AG09319 (cell line): ENCODE measurements at regions not wholly inside any gene's neighbourhood (a gene's known extent, or its start where the extent isn't known, plus 50 kb on each side); places are given as distances from the start of the nearest gene placed in this dataset.

Experiments
- DNase-seq: peaks from one replicate; pipeline ENCODE4 v3.0.0-alpha.2; 2010; ENCODE audit warnings: low read depth; ENCODE audit errors: extremely low read depth
- CTCF ChIP-seq: IDR thresholded peaks from 2 replicates; pipeline ENCODE4 v1.5.1; 2011; ENCODE audit warnings: low read depth, mild to moderate bottlenecking, inconsistent platforms, low read length, moderate library complexity

DNA sequence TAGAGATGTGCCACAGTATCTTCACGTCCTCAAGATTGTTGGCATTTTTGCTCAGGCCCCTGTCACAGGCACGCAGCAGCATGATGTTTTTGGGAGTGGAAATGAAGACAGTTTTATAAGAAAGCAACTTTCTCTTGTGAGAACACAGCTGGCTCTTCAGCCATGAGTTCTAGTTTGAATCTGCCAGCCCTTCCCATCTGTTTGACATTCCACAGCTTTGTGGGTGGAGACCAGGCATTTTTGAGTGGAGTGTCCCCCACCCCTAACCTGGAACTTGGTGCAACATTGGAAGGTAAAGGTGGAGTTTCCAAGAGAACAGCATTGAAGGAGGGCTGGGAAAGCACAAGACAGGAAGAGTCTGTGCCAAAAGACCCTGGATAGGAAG lies 253.1 kb upstream of the IGFBP3 start:
- no peak for TF ChIP-seq CTCF
- DNase-seq = no peak

DNA sequence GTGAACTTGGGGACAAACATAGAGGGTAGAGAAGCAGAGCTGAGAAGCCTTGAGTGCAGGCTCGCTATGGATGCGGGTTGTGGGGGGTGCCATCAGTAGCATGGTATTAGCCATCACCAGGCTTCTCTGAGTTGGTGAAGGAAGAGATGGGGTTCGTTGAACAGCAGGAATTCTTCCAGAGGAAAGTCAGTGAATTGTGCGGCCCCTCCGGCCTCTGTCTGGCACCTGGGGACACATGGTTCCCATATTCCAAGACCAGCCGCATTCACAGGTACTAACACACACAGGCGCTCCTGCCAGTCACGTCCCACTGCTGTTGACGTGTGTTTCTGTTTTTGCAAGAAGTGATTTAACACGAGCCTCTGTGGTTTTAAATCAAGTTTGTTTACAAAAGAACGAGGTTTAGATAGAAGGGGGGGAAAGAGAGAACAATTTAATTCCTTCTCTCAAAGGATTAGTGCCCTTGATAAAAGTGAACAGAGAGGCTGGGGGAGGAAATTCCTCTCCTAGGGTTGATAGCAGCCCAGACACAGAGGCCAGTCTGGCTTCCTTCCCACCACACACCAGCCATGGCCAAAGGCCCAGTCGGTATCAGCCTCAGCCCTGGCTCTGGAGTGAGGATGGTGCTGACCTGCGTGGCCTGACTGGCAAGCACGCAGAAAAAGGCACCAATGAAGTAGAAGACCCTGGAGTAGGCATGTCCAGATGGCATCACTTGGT lies 252.6 kb upstream of the IGFBP3 start:
- DNase-seq = no peak
- TF ChIP-seq CTCF = no peak

DNA sequence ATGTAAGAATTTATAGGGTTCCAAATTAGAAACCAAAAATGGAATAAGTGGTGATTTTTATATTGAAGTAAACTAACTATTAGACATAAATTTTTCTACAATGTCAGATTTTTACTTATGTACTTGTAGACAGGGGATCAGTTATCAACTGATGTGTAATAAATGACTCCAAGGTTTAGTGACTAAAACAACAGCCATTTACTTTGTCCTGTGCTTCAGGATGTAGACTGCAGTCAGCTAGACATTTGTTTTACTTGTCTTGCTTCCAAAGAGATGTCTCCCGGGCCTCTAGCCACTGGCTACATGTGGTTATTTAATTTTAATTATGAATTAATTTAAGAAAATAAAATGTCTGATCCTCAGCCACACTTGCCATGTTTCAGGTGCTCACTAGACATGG lies 249.7 kb upstream of the IGFBP3 start:
- no peak for TF ChIP-seq CTCF
- no peak for DNase-seq

GRCh38 chr7:46170021-46170420 lies 248.9 kb upstream of the IGFBP3 start:
- DNase-seq = no peak
- TF ChIP-seq CTCF = no peak

GRCh38 chr7:46169384-46169755 lies 248.3 kb upstream of the IGFBP3 start:
- DNase-seq = no peak
- no peak for TF ChIP-seq CTCF

GRCh38 chr7:46168671-46169383 lies 247.8 kb upstream of the IGFBP3 start:
- no peak for TF ChIP-seq CTCF
- no peak for DNase-seq

DNA sequence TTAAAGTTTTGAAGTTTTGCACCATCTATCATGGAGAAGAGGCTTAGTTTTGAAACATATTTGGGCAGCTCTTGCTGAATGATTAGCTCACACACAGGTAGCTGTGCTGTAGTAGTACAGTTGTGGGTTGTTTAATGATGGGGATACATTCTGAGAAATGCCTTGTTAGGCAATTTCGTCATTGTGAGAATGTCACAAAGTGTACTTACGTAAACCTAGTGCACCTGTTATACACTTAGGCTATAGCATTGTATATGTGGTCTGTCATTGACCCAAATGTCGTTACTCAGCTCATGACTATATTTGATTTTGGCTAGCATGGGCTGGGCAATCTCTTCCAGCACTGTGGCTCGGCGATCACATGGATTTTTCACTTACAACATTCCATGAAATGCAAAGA lies 247.2 kb upstream of the IGFBP3 start:
- TF ChIP-seq CTCF = no peak
- DNase-seq = no peak
